ENCODE measurements at regions not wholly inside any gene's neighbourhood (a gene's known extent, or its start where the extent isn't known, plus 50 kb on each side); places are given as distances from the start of the nearest gene placed in this dataset.
"Not testable (repeated sequence)": the region's sequence is repeated elsewhere in the genome, so short reads cannot be mapped to it uniquely, and the experiment has no call there.

GRCh38 chr7:81427461-81427860, 342.4 kb downstream of the HGF start:
- no peak for DNase-seq

GRCh38 chr7:81420526-81421226, 349.2 kb downstream of the HGF start:
- no peak for DNase-seq

- DNase-seq: no peak
Measured at GRCh38 chr7:81419731-81420130, 350.1 kb downstream of the HGF start.

- DNase-seq: peak; percentile 5
Measured at GRCh38 chr7:81416659-81417058, 353.2 kb downstream of the HGF start.

GRCh38 chr7:81415181-81415580, 354.7 kb downstream of the HGF start:
- no peak for DNase-seq

- no peak for DNase-seq
Measured at GRCh38 chr7:81414411-81414810, 355.4 kb downstream of the HGF start.

GRCh38 chr7:81410471-81411117, 359.3 kb downstream of the HGF start:
- DNase-seq: no peak

GRCh38 chr7:81408728-81409127, 361.1 kb downstream of the HGF start:
- no peak for DNase-seq

GRCh38 chr7:81407094-81407493, 362.8 kb downstream of the HGF start:
- DNase-seq: no peak

- DNase-seq: no peak
Measured at GRCh38 chr7:81404669-81405068, 365.2 kb downstream of the HGF start.

- no peak for DNase-seq
Measured at GRCh38 chr7:81402227-81402626, 367.6 kb downstream of the HGF start.

GRCh38 chr7:81399471-81399870, 370.4 kb downstream of the HGF start:
- DNase-seq: no peak

- no peak for DNase-seq
Measured at GRCh38 chr7:81394029-81394428, 375.8 kb downstream of the HGF start.

- no peak for DNase-seq
Measured at GRCh38 chr7:81393018-81393417, 376.8 kb downstream of the HGF start.

GRCh38 chr7:81385370-81385769, 384.5 kb downstream of the HGF start:
- DNase-seq: no peak

- DNase-seq: no peak
Measured at GRCh38 chr7:81383846-81384245, 386.0 kb downstream of the HGF start.

- DNase-seq: not testable (repeated sequence)
Measured at GRCh38 chr7:81374641-81375040, 395.2 kb downstream of the HGF start.

- no peak for DNase-seq
Measured at GRCh38 chr7:81370822-81371221, 399.0 kb downstream of the HGF start.

- no peak for DNase-seq
Measured at GRCh38 chr7:81367326-81367931, 402.4 kb downstream of the HGF start.

- DNase-seq: no peak
Measured at GRCh38 chr7:81366546-81366945, 403.3 kb downstream of the HGF start.

- no peak for DNase-seq
Measured at GRCh38 chr7:81361769-81362312, 408.0 kb downstream of the HGF start.

GRCh38 chr7:81355911-81356310, 413.9 kb downstream of the HGF start:
- DNase-seq: no peak

- no peak for DNase-seq
Measured at GRCh38 chr7:81349044-81349443, 420.8 kb downstream of the HGF start.

GRCh38 chr7:81339946-81340345, 421.1 kb upstream of the SEMA3C start:
- no peak for DNase-seq
